Astrocyte (in vitro differentiated cells and primary cell): ENCODE measurements at regions not wholly inside any gene's neighbourhood (a gene's known extent, or its start where the extent isn't known, plus 50 kb on each side); places are given as distances from the start of the nearest gene placed in this dataset.

ENCODE experiments used
- DNase-seq: peaks from one replicate; pipeline ENCODE4 v3.0.0-alpha.2; 2010; ENCODE audit warnings: low read depth
- FAIRE-seq: peaks from 2 replicates; lab custom pipeline; 2011; peaks lifted over from hg19 to GRCh38; lab: Jason Lieb, UNC
- H2AFZ ChIP-seq: 2 replicates; pipeline ENCODE4 v1.6.0; 2012; ENCODE audit warnings: low read depth, low read length, inconsistent platforms
- H3K27ac ChIP-seq: 2 replicates; pipeline ENCODE4 v1.5.1; 2011; ENCODE audit warnings: low read depth, low read length, inconsistent platforms
- H3K27me3 ChIP-seq: 2 replicates; pipeline ENCODE4 v1.6.0; 2011; ENCODE audit warnings: low read length, inconsistent platforms; ENCODE audit not compliant: insufficient read depth
- H3K36me3 ChIP-seq: 2 replicates; pipeline ENCODE4 v1.5.1; 2011; ENCODE audit warnings: low read length, inconsistent platforms; ENCODE audit not compliant: insufficient read depth
- H3K4me1 ChIP-seq: 2 replicates; pipeline ENCODE4 v1.5.1; 2011; ENCODE audit warnings: low read length, inconsistent platforms; ENCODE audit not compliant: insufficient read depth
- H3K4me2 ChIP-seq: 2 replicates; pipeline ENCODE4 v1.6.0; 2012; ENCODE audit warnings: low read length, inconsistent platforms
- H3K4me3 ChIP-seq: 2 replicates; pipeline ENCODE4 v1.5.1; 2011; ENCODE audit warnings: low read depth, mild to moderate bottlenecking, low read length, inconsistent platforms; ENCODE audit not compliant: insufficient read depth
- H3K79me2 ChIP-seq: 2 replicates; pipeline ENCODE4 v1.6.0; 2012; ENCODE audit warnings: mild to moderate bottlenecking, low read length, inconsistent platforms; ENCODE audit not compliant: insufficient read depth
- H3K9ac ChIP-seq: 2 replicates; pipeline ENCODE4 v1.6.0; 2012; ENCODE audit warnings: mild to moderate bottlenecking, low read length, inconsistent platforms
- H3K9me3 ChIP-seq: 2 replicates; pipeline ENCODE4 v1.5.1; 2012; ENCODE audit warnings: low read depth, mild to moderate bottlenecking, low read length, inconsistent platforms; ENCODE audit not compliant: insufficient read depth
- H4K20me1 ChIP-seq: 2 replicates; pipeline ENCODE4 v1.6.0; 2012; ENCODE audit warnings: low read length, inconsistent platforms; ENCODE audit not compliant: insufficient read depth
- H3K27ac Mint-ChIP-seq: one replicate; pipeline ENCODE4 v1.8.0; 2021; ENCODE audit warnings: mild to moderate bottlenecking, mixed read lengths; ENCODE audit not compliant: unreplicated experiment
- H3K27me3 Mint-ChIP-seq: one replicate; pipeline ENCODE4 v1.8.0; 2021; ENCODE audit warnings: low read depth, mixed read lengths; ENCODE audit not compliant: unreplicated experiment
- H3K36me3 Mint-ChIP-seq: one replicate; pipeline ENCODE4 v1.8.0; 2021; ENCODE audit warnings: low read depth, mixed read lengths; ENCODE audit not compliant: unreplicated experiment
- H3K4me1 Mint-ChIP-seq: one replicate; pipeline ENCODE4 v1.8.0; 2021; ENCODE audit warnings: low read depth, mixed read lengths; ENCODE audit not compliant: unreplicated experiment
- H3K4me3 Mint-ChIP-seq: one replicate; pipeline ENCODE4 v1.8.0; 2021; ENCODE audit warnings: mild to moderate bottlenecking, moderate library complexity, mixed read lengths; ENCODE audit not compliant: unreplicated experiment
- H3K9me3 Mint-ChIP-seq: one replicate; pipeline ENCODE4 v1.8.0; 2021; ENCODE audit warnings: mild to moderate bottlenecking, mixed read lengths; ENCODE audit not compliant: unreplicated experiment
- EZH2 ChIP-seq: IDR thresholded peaks from 2 replicates; pipeline ENCODE4 v1.6.1; 2012; ENCODE audit warnings: mild to moderate bottlenecking, low read length, inconsistent platforms; ENCODE audit not compliant: insufficient read depth
- TF ChIP-seq, protein P1 (sequence below): IDR thresholded peaks from 2 replicates; pipeline ENCODE4 v1.5.1; 2011; ENCODE audit warnings: low read depth, mild to moderate bottlenecking, inconsistent platforms, low read length, moderate library complexity; ENCODE audit not compliant: insufficient read depth

DNA sequence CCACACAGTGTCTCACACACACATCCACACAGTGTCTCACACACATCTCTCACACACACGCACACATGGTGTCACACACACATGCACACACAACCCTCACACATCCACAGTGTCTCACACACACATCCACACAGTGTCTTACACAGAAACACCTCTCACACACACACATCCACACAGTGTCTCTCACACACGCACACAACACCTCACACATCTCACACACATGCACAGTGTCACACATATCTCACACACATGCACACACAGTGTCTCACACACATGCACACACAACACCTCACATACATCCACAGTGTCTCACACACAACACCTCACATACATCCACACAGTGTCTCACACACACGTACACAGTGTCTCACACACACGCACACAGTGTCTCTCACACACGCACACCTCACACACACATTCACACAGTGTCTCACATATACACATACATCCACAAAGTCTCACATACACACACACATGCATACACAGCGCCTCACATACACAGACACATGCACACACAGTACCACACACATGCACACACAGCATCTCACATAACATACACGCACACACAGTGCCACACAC lies 473.9 kb upstream of the HS6ST1 start:
- Mint-ChIP-seq H3K27me3 (peaks cover 33% of the 10 kb centered on the region), H3K4me1 (no peaks in the 10 kb centered on the region), H3K36me3 (no peaks in the 10 kb centered on the region), H3K27ac (no peak overlapping the region), H3K4me3 (no peak overlapping the region), H3K9me3 (peaks cover 3% of the 10 kb centered on the region)
- no peak for DNase-seq
- Histone ChIP-seq H3K9ac (no peak overlapping the region), H4K20me1 (no peaks in the 10 kb centered on the region), H2AFZ (no peak overlapping the region), H3K79me2 (no peaks in the 10 kb centered on the region), H3K4me1 (no peaks in the 10 kb centered on the region), H3K4me3 (no peak overlapping the region), H3K27ac (no peak overlapping the region), H3K27me3 (no peaks in the 10 kb centered on the region), H3K4me2 (no peak overlapping the region), H3K9me3 (no peaks in the 10 kb centered on the region), H3K36me3 (no peaks in the 10 kb centered on the region)
- TF ChIP-seq, protein P1, sequence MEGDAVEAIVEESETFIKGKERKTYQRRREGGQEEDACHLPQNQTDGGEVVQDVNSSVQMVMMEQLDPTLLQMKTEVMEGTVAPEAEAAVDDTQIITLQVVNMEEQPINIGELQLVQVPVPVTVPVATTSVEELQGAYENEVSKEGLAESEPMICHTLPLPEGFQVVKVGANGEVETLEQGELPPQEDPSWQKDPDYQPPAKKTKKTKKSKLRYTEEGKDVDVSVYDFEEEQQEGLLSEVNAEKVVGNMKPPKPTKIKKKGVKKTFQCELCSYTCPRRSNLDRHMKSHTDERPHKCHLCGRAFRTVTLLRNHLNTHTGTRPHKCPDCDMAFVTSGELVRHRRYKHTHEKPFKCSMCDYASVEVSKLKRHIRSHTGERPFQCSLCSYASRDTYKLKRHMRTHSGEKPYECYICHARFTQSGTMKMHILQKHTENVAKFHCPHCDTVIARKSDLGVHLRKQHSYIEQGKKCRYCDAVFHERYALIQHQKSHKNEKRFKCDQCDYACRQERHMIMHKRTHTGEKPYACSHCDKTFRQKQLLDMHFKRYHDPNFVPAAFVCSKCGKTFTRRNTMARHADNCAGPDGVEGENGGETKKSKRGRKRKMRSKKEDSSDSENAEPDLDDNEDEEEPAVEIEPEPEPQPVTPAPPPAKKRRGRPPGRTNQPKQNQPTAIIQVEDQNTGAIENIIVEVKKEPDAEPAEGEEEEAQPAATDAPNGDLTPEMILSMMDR: no peak
- TF ChIP-seq EZH2: no peak
- no peak for FAIRE-seq

DNA sequence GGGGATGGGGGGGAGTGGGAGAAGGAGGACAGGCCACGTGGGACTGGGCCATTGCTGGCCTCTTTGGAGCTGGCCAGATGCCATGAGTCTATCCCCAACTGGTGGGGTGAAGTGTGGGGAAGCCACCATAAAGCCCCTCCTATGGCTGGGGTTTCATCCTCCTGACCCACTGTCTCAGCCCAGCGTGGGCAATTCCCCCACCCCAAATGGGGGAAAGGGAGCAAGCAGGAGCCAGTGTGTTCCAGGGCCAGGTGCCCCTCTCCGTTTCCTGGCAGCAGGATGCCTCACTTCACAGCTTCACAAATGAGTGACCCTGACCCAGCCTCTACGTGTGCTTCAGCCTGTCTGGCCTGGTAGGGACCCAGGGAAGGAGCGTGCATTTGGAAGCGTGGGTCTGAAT lies 474.7 kb upstream of the HS6ST1 start:
- Histone ChIP-seq H3K27me3 (no peaks in the 10 kb centered on the region), H3K36me3 (no peaks in the 10 kb centered on the region), H3K9ac (no peak overlapping the region), H3K4me1 (no peaks in the 10 kb centered on the region), H2AFZ (no peak overlapping the region), H3K4me3 (no peak overlapping the region), H3K79me2 (no peaks in the 10 kb centered on the region), H3K27ac (no peak overlapping the region), H3K4me2 (no peak overlapping the region), H4K20me1 (no peaks in the 10 kb centered on the region), H3K9me3 (no peaks in the 10 kb centered on the region)
- FAIRE-seq (no peak), DNase-seq (no peak)
- no peak overlapping the region for H3K4me3 Mint-ChIP-seq
- no peak overlapping the region for H3K27ac Mint-ChIP-seq
- H3K4me1 Mint-ChIP-seq: no peaks in the 10 kb centered on the region
- H3K36me3 Mint-ChIP-seq: no peaks in the 10 kb centered on the region
- peaks cover 37% of the 10 kb centered on the region for H3K27me3 Mint-ChIP-seq
- TF ChIP-seq, protein P1: no peak
- TF ChIP-seq EZH2: no peak
- H3K9me3 Mint-ChIP-seq: peaks cover 3% of the 10 kb centered on the region

- H3K4me2 ChIP-seq: no peak overlapping the region
- no peak overlapping the region for H2AFZ ChIP-seq
- no peaks in the 10 kb centered on the region for H3K4me1 Mint-ChIP-seq
- no peaks in the 10 kb centered on the region for H3K79me2 ChIP-seq
- H3K27me3 Mint-ChIP-seq: peaks cover 42% of the 10 kb centered on the region
- no peak for TF ChIP-seq EZH2
- TF ChIP-seq, protein P1: no peak
- no peaks in the 10 kb centered on the region for H3K4me1 ChIP-seq
- no peak overlapping the region for H3K27ac ChIP-seq
- FAIRE-seq: no peak
- no peaks in the 10 kb centered on the region for H3K36me3 ChIP-seq
- H3K9me3 Mint-ChIP-seq: peaks cover 3% of the 10 kb centered on the region
- no peak overlapping the region for H3K4me3 Mint-ChIP-seq
- no peaks in the 10 kb centered on the region for H3K36me3 Mint-ChIP-seq
- H3K4me3 ChIP-seq: no peak overlapping the region
- DNase-seq: no peak
- no peak overlapping the region for H3K27ac Mint-ChIP-seq
- no peaks in the 10 kb centered on the region for H3K27me3 ChIP-seq
- H3K9ac ChIP-seq: no peak overlapping the region
- no peaks in the 10 kb centered on the region for H3K9me3 ChIP-seq
- H4K20me1 ChIP-seq: no peaks in the 10 kb centered on the region
Observed at GRCh38 chr2:128794285-128794684, 475.6 kb upstream of the HS6ST1 start.
